KMS-11 (cell line): ENCODE measurements at regions not wholly inside any gene's neighbourhood (a gene's known extent, or its start where the extent isn't known, plus 50 kb on each side); places are given as distances from the start of the nearest gene placed in this dataset.

ENCODE experiments used
- H2AFZ ChIP-seq: fragments of 200-600 bp; sonication (generic); 2 replicates; pipeline ENCODE4 v1.6.1; 2016; ENCODE audit warnings: antibody characterized with exemption, mixed run types, low read depth
- H3K27ac ChIP-seq: fragments of 200-600 bp; sonication (generic); 2 replicates; pipeline ENCODE4 v1.6.1; 2016; ENCODE audit warnings: mild to moderate bottlenecking, mixed run types
- H3K27me3 ChIP-seq: fragments of 200-600 bp; sonication (generic); 2 replicates; pipeline ENCODE4 v1.6.1; 2017; ENCODE audit warnings: mild to moderate bottlenecking, low read depth, mixed run types, moderate library complexity; ENCODE audit not compliant: insufficient read depth
- H3K36me3 ChIP-seq: fragments of 200-600 bp; sonication (generic); 2 replicates; pipeline ENCODE4 v1.6.1; 2017; ENCODE audit warnings: mild to moderate bottlenecking, mixed run types; ENCODE audit not compliant: insufficient read depth
- H3K4me1 ChIP-seq: fragments of 200-600 bp; sonication (generic); 2 replicates; pipeline ENCODE4 v1.6.1; 2016; ENCODE audit warnings: mild to moderate bottlenecking, low read depth, mixed run types; ENCODE audit not compliant: poor library complexity, severe bottlenecking
- H3K4me2 ChIP-seq: fragments of 200-600 bp; sonication (generic); 2 replicates; pipeline ENCODE4 v1.7.0; 2016; ENCODE audit warnings: mild to moderate bottlenecking, mixed run types
- H3K4me3 ChIP-seq: fragments of 200-600 bp; sonication (generic); IDR thresholded peaks from 2 replicates; pipeline ENCODE4 v1.6.1; 2017; ENCODE audit warnings: low read depth, low read length, mixed read lengths; ENCODE audit not compliant: insufficient read depth
- H3K79me2 ChIP-seq: fragments of 200-600 bp; sonication (generic); 2 replicates; pipeline ENCODE4 v1.6.1; 2016; ENCODE audit warnings: low read depth, mixed run types; ENCODE audit not compliant: insufficient read depth
- H3K9ac ChIP-seq: fragments of 200-600 bp; sonication (generic); 2 replicates; pipeline ENCODE4 v1.6.1; 2016; ENCODE audit warnings: mild to moderate bottlenecking, mixed run types
- H4K20me1 ChIP-seq: fragments of 200-600 bp; sonication (generic); 2 replicates; pipeline ENCODE4 v1.6.1; 2016; ENCODE audit warnings: mild to moderate bottlenecking, mixed run types; ENCODE audit not compliant: insufficient read depth
- CTCF ChIP-seq: fragments of 200-600 bp; sonication (generic); conservative IDR thresholded peaks from 2 replicates; pipeline ENCODE4 v1.6.1; 2017; ENCODE audit warnings: low read depth, mild to moderate bottlenecking, antibody characterized with exemption, low read length, moderate library complexity, mixed read lengths

- no peaks in the 10 kb centered on the region for H3K79me2 ChIP-seq
- no peak overlapping the region for H3K4me2 ChIP-seq
- H3K36me3 ChIP-seq: no peaks in the 10 kb centered on the region
- TF ChIP-seq CTCF: no peak
- no peak overlapping the region for H3K4me3 ChIP-seq
- no peak overlapping the region for H2AFZ ChIP-seq
- no peaks in the 10 kb centered on the region for H3K27me3 ChIP-seq
- H4K20me1 ChIP-seq: no peaks in the 10 kb centered on the region
- H3K4me1 ChIP-seq: no peaks in the 10 kb centered on the region
- H3K27ac ChIP-seq: no peak overlapping the region
- H3K9ac ChIP-seq: no peak overlapping the region
Measured at GRCh38 chr2:3043726-3044125, 333.9 kb downstream of the EIPR1 start.

GRCh38 chr2:3042601-3043585 is 334.7 kb downstream of the EIPR1 start:
- Histone ChIP-seq H3K9ac (no peak overlapping the region), H3K27ac (no peak overlapping the region), H3K27me3 (no peaks in the 10 kb centered on the region), H4K20me1 (no peaks in the 10 kb centered on the region), H3K4me1 (no peaks in the 10 kb centered on the region), H2AFZ (no peak overlapping the region), H3K4me3 (no peak overlapping the region), H3K36me3 (no peaks in the 10 kb centered on the region), H3K79me2 (no peaks in the 10 kb centered on the region), H3K4me2 (no peak overlapping the region)
- TF ChIP-seq CTCF: no peak

GRCh38 chr2:3041841-3042600 is 335.6 kb downstream of the EIPR1 start:
- Histone ChIP-seq H3K9ac (no peak overlapping the region), H3K4me3 (no peak overlapping the region), H3K27me3 (no peaks in the 10 kb centered on the region), H2AFZ (no peak overlapping the region), H3K4me2 (no peak overlapping the region), H3K36me3 (no peaks in the 10 kb centered on the region), H4K20me1 (no peaks in the 10 kb centered on the region), H3K27ac (no peak overlapping the region), H3K79me2 (no peaks in the 10 kb centered on the region), H3K4me1 (no peaks in the 10 kb centered on the region)
- TF ChIP-seq CTCF: no peak

- H3K4me1 ChIP-seq: no peaks in the 10 kb centered on the region
- H4K20me1 ChIP-seq: no peaks in the 10 kb centered on the region
- no peak overlapping the region for H3K4me2 ChIP-seq
- H2AFZ ChIP-seq: no peak overlapping the region
- H3K27ac ChIP-seq: no peak overlapping the region
- no peaks in the 10 kb centered on the region for H3K27me3 ChIP-seq
- no peaks in the 10 kb centered on the region for H3K79me2 ChIP-seq
- H3K4me3 ChIP-seq: no peak overlapping the region
- no peak overlapping the region for H3K9ac ChIP-seq
- TF ChIP-seq CTCF: no peak
- no peaks in the 10 kb centered on the region for H3K36me3 ChIP-seq
Measured at GRCh38 chr2:3041246-3041645, 336.4 kb downstream of the EIPR1 start.
